ENCODE measurements at regions not wholly inside any gene's neighbourhood (a gene's known extent, or its start where the extent isn't known, plus 50 kb on each side); places are given as distances from the start of the nearest gene placed in this dataset.

GRCh38 chr14:59075506-59075905, 113.0 kb upstream of the DAAM1 start:
- TF ChIP-seq CTCF (IDR thresholded peaks at IDR 0.05; ENCODE audit: low read depth, low read length), result no peak
- no peak for DNase-seq (ENCODE audit: extremely low read depth, low read depth)

DNA sequence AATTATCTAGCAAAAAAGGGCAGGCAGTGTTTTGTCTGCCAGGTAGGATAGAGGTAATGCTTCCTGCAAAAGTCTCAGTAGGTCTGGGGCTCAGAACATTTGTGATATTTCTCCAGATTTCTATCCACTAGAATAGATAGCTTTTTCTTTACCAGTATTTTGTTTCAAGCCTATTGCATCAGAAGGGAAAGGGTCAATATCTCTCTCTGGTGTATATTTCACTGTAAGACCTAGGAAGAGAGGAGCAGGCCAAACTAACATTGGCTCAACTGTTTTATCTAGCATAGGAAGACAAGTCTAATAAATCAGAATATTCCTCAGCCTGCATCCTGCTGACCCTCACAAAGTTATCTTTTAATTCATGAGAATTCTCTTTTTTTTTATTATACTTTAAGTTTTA, 106.7 kb upstream of the DAAM1 start:
- no peak for TF ChIP-seq CTCF (IDR thresholded peaks at IDR 0.05; ENCODE audit: low read depth, low read length)
- no peak for DNase-seq (ENCODE audit: extremely low read depth, low read depth)

DNA sequence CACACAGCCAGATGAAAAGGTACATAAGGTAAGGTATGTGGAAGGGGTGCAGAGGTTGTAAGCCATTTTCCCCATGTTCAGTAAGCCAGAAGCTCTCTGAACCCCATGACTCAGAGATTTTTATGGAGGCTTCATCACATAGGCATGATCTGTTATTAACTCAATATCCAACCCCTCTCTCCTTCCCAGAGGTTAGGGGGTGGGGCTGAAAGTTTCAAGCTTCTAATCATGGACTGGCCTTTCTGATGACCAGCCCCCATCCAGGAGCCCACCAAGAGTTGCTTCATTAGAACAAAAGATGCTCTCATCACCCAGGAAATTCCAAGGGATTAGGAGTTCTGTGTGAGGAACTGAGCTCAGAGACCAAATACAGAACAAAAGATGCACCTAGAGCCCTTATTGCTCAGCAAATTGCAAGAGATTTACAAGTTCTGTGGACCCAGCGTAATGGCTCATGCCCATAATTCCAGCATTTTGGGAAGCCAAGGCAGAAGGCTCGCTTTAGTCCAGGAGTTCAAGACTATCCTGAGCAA, 103.2 kb upstream of the DAAM1 start:
- DNase-seq (ENCODE audit: extremely low read depth, low read depth), result no peak
- TF ChIP-seq CTCF (IDR thresholded peaks at IDR 0.05; ENCODE audit: low read depth, low read length), result no peak

- peak; percentile 35 for DNase-seq (ENCODE audit: extremely low read depth, low read depth)
- TF ChIP-seq CTCF (IDR thresholded peaks at IDR 0.05; ENCODE audit: low read depth, low read length), result no peak
Measured at GRCh38 chr14:59086241-59086882, 102.1 kb upstream of the DAAM1 start.

DNA sequence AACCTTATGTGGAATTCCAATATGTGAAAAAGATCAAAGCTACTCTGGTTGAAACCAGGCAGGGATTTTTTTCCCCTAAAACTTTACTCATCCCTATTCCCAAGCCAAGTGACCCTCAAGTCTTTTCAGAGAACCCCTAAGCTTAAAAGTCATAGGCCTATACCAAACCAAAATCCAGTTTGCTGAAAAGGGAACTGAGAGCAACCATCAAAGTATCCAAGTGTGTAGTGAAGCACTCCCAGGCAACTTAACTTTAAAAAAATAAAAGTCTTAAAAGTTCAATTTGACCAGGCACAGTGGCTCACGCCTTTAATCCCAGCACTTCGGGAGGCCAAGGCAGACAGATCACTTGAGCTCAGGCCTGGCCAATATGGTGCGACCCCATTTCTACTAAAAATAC, 101.2 kb upstream of the DAAM1 start:
- no peak for TF ChIP-seq CTCF (IDR thresholded peaks at IDR 0.05; ENCODE audit: low read depth, low read length)
- no peak for DNase-seq (ENCODE audit: extremely low read depth, low read depth)

GRCh38 chr14:59087711-59088110, 100.8 kb upstream of the DAAM1 start:
- no peak for DNase-seq (ENCODE audit: extremely low read depth, low read depth)
- no peak for TF ChIP-seq CTCF (IDR thresholded peaks at IDR 0.05; ENCODE audit: low read depth, low read length)

GRCh38 chr14:59090572-59090971, 97.9 kb upstream of the DAAM1 start:
- no peak for TF ChIP-seq CTCF (IDR thresholded peaks at IDR 0.05; ENCODE audit: low read depth, low read length)
- no peak for DNase-seq (ENCODE audit: extremely low read depth, low read depth)
